HepG2 (cell line): ENCODE measurements at regions not wholly inside any gene's neighbourhood (a gene's known extent, or its start where the extent isn't known, plus 50 kb on each side); places are given as distances from the start of the nearest gene placed in this dataset.
A peak's percentile ranks its signal among the peaks of the same experiment; 100 is the strongest.

Experiments
- ATF2 ChIP-seq: sonication (generic); formaldehyde crosslinking; IDR thresholded peaks from 2 replicates; pipeline ENCODE4 v1.4.0; 2020; ENCODE audit warnings: missing genetic modification reagents
- BRF2 ChIP-seq: sonication (generic); formaldehyde crosslinking; IDR thresholded peaks from 2 replicates; pipeline ENCODE4 v1.8.1; 2022; ENCODE audit warnings: mild to moderate bottlenecking, missing genetic modification reagents
- CEBPG ChIP-seq: IDR thresholded peaks from 2 replicates; pipeline ENCODE4 v1.6.1; 2016
- DMTF1 ChIP-seq: sonication (generic); formaldehyde crosslinking; IDR thresholded peaks from 2 replicates; pipeline ENCODE4 v1.4.0; 2020; ENCODE audit warnings: mild to moderate bottlenecking, missing genetic modification reagents
- DNMT3B ChIP-seq: conservative IDR thresholded peaks from 2 replicates; pipeline ENCODE4 v1.6.1; 2016; ENCODE audit warnings: missing biosample characterization, control low read depth
- FOXP1 ChIP-seq, 2 experiments: fragments of 450-650 bp in 1 of 2; IDR thresholded peaks; 2 replicates each; pipeline ENCODE4 v1.6.1; 2017 to 2018; ENCODE audit warnings: antibody characterized with exemption in 1 of 2
- GATA4 ChIP-seq: sonication (generic); IDR thresholded peaks from 2 replicates; pipeline ENCODE4 v1.6.1; 2016; ENCODE audit warnings: antibody characterized with exemption, low read depth, borderline replicate concordance
- HHEX ChIP-seq: IDR thresholded peaks from 2 replicates; pipeline ENCODE4 v1.6.1; 2016; ENCODE audit warnings: control low read depth
- HMGXB4 ChIP-seq, 2 experiments: sonication (generic) in 1 of 2; formaldehyde crosslinking in 1 of 2; IDR thresholded peaks; 2 replicates each; pipeline versions ENCODE4 v1.4.0 to v1.6.1; 2018 to 2020; ENCODE audit warnings: missing genetic modification reagents in 2 of 2, borderline replicate concordance in 1 of 2, low read depth in 1 of 2, mild to moderate bottlenecking in 1 of 2, missing biosample characterization in 1 of 2
- HNF4G ChIP-seq, 2 experiments: sonication (generic) in 1 of 2; formaldehyde crosslinking in 1 of 2; IDR thresholded peaks; 2 replicates each; pipeline versions ENCODE4 v1.4.0 to v1.6.1; 2011 to 2020; ENCODE audit warnings: borderline replicate concordance in 2 of 2, low read depth in 2 of 2, mild to moderate bottlenecking in 2 of 2, low read length in 1 of 2, missing genetic modification reagents in 1 of 2, moderate library complexity in 1 of 2
- MAFF ChIP-seq: IDR thresholded peaks from 2 replicates; pipeline ENCODE4 v1.6.1; 2011; ENCODE audit warnings: low read depth, low read length, improper control_type of control experiment
- MBD4 ChIP-seq: IDR thresholded peaks from 2 replicates; pipeline ENCODE4 v1.6.1; 2012; ENCODE audit warnings: low read length, inconsistent platforms, borderline replicate concordance
- NFIC ChIP-seq: IDR thresholded peaks from 2 replicates; pipeline ENCODE4 v1.6.1; 2012; ENCODE audit warnings: mild to moderate bottlenecking, low read length, inconsistent platforms
- ONECUT2 ChIP-seq: sonication (generic); formaldehyde crosslinking; IDR thresholded peaks from 2 replicates; pipeline ENCODE4 v1.4.0; 2020; ENCODE audit warnings: missing genetic modification reagents
- PAX8 ChIP-seq: sonication (generic); formaldehyde crosslinking; IDR thresholded peaks from 2 replicates; pipeline ENCODE4 v1.8.0; 2022; ENCODE audit warnings: mild to moderate bottlenecking, missing genetic modification reagents, borderline replicate concordance
- PHF5A ChIP-seq: IDR thresholded peaks from one replicate; pipeline ENCODE4 v1.6.1; 2018; ENCODE audit warnings: low read depth, missing genetic modification reagents; ENCODE audit not compliant: unreplicated experiment
- RCOR2 ChIP-seq: IDR thresholded peaks from 2 replicates; pipeline ENCODE4 v1.6.1; 2016; ENCODE audit warnings: missing biosample characterization, missing genetic modification reagents
- SAP130 ChIP-seq: IDR thresholded peaks from 2 replicates; pipeline ENCODE4 v1.6.1; 2016; ENCODE audit warnings: low read depth
- SIX4 ChIP-seq: sonication (generic); formaldehyde crosslinking; IDR thresholded peaks from 2 replicates; pipeline ENCODE4 v1.4.0; 2020; ENCODE audit warnings: missing genetic modification reagents
- SMARCC2 ChIP-seq: fragments of 450-650 bp; IDR thresholded peaks from 2 replicates; pipeline ENCODE4 v1.6.1; 2017; ENCODE audit warnings: antibody characterized with exemption, mild to moderate bottlenecking
- SOX5 ChIP-seq: IDR thresholded peaks from 2 replicates; pipeline ENCODE4 v1.6.1; 2016; ENCODE audit warnings: borderline replicate concordance
- SP1 ChIP-seq, 2 experiments: fragments of 450-650 bp in 1 of 2; sonication (generic) in 1 of 2; formaldehyde crosslinking in 1 of 2; IDR thresholded peaks; 2 replicates each; pipeline versions ENCODE4 v1.4.0 to v1.6.1; 2016 to 2020; ENCODE audit warnings: missing genetic modification reagents in 1 of 2
- SP2 ChIP-seq: sonication (generic); formaldehyde crosslinking; IDR thresholded peaks from 2 replicates; pipeline ENCODE4 v1.5.1; 2020; ENCODE audit warnings: mild to moderate bottlenecking, missing genetic modification reagents
- TBX3 ChIP-seq: fragments of 450-650 bp; IDR thresholded peaks from 2 replicates; pipeline ENCODE4 v1.6.1; 2017; ENCODE audit warnings: antibody characterized with exemption, mild to moderate bottlenecking, inconsistent platforms, borderline replicate concordance
- ZFP37 ChIP-seq: sonication (generic); formaldehyde crosslinking; IDR thresholded peaks from 2 replicates; pipeline ENCODE4 v1.4.0; 2020; ENCODE audit warnings: missing genetic modification reagents, borderline replicate concordance
- ZNF264 ChIP-seq: sonication (generic); formaldehyde crosslinking; IDR thresholded peaks from 2 replicates; pipeline ENCODE4 v1.4.0; 2020; ENCODE audit warnings: missing genetic modification reagents

GRCh38 chr5:99721506-99721905 is 792.7 kb upstream of the CHD1 start (continued):
- TF ChIP-seq BRF2 (CRISPR knock-in tag) (no peak), ZFP37 (CRISPR knock-in tag) (no peak), FOXP1 (IDR thresholded peaks at IDR 0.05) (peak; percentile 45; the same call in 1 of the 2 replicates), FOXP1 (CRISPR knock-in tag; IDR thresholded peaks at IDR 0.05) (peak; percentile 90), HHEX (CRISPR knock-in tag) (peak; percentile 92), ATF2 (CRISPR knock-in tag) (peak; percentile 26; the same call in 1 of the 2 replicates), TBX3 (peak; percentile 77; the same call in 1 of the 2 replicates), GATA4 (peak; percentile 70; the same call in 1 of the 2 replicates), ZNF264 (CRISPR knock-in tag) (no peak), SP2 (CRISPR knock-in tag) (no peak), CEBPG (CRISPR knock-in tag) (peak; percentile 15; the same call in 1 of the 2 replicates), MBD4 (peak; percentile 75; the same call in 1 of the 2 replicates), SOX5 (peak; percentile 75; the same call in 1 of the 2 replicates), SMARCC2 (peak; percentile 95), DMTF1 (CRISPR knock-in tag) (no peak), HNF4G (IDR thresholded peaks at IDR 0.05; ENCODE audit: borderline replicate concordance, low read depth, low read length) (0 out of 2 replicates have a peak, but pooled peaks have one; percentile 30), HNF4G (CRISPR knock-in tag; IDR thresholded peaks at IDR 0.05; ENCODE audit: borderline replicate concordance, low read depth) (no peak), MAFF (peak; percentile 46; the same call in 1 of the 2 replicates), SIX4 (CRISPR knock-in tag) (peak; percentile 52; the same call in 1 of the 2 replicates), RCOR2 (CRISPR knock-in tag) (0 out of 2 replicates have a peak, but pooled peaks have one; percentile 39), SP1 (IDR thresholded peaks at IDR 0.05) (no peak), SP1 (CRISPR knock-in tag; IDR thresholded peaks at IDR 0.05) (no peak), DNMT3B (CRISPR knock-in tag) (0 out of 2 replicates have a peak, but pooled peaks have one; percentile 49), SAP130 (CRISPR knock-in tag) (peak; percentile 44), NFIC (peak; percentile 85; the same call in 1 of the 2 replicates), PHF5A (CRISPR knock-in tag) (no peak), HMGXB4 (CRISPR knock-in tag; IDR thresholded peaks at IDR 0.05; ENCODE audit: borderline replicate concordance in 1 of 2, low read depth in 1 of 2) (no peak), ONECUT2 (CRISPR knock-in tag) (peak; percentile 85), PAX8 (CRISPR knock-in tag) (no peak)
